Esophagus muscularis mucosa (tissue), 4 donors: ENCODE measurements at regions not wholly inside any gene's neighbourhood (a gene's known extent, or its start where the extent isn't known, plus 50 kb on each side); places are given as distances from the start of the nearest gene placed in this dataset.

Experiments
- EP300 ChIP-seq: sonication (generic); formaldehyde crosslinking; IDR thresholded peaks from one replicate; pipeline ENCODE4 v1.6.1; 2017; ENCODE audit warnings: antibody characterized with exemption
- POLR2AphosphoS5 ChIP-seq, 2 donors: sonication (generic); formaldehyde crosslinking; IDR thresholded peaks; one replicate each; pipeline ENCODE4 v1.6.1; 2017; ENCODE audit warnings: antibody characterized with exemption in 2 of 2
- TF ChIP-seq, protein P1 (sequence below), 3 experiments: fragments of 200-600 bp in 2 of 3; fragments of 450-650 bp in 1 of 3; sonication (generic) in 2 of 3; IDR thresholded peaks; one replicate each; pipeline ENCODE4 v1.5.1; 2017 to 2019; ENCODE audit warnings: antibody characterized with exemption in 3 of 3, mild to moderate bottlenecking in 2 of 3, moderate library complexity in 1 of 3

DNA sequence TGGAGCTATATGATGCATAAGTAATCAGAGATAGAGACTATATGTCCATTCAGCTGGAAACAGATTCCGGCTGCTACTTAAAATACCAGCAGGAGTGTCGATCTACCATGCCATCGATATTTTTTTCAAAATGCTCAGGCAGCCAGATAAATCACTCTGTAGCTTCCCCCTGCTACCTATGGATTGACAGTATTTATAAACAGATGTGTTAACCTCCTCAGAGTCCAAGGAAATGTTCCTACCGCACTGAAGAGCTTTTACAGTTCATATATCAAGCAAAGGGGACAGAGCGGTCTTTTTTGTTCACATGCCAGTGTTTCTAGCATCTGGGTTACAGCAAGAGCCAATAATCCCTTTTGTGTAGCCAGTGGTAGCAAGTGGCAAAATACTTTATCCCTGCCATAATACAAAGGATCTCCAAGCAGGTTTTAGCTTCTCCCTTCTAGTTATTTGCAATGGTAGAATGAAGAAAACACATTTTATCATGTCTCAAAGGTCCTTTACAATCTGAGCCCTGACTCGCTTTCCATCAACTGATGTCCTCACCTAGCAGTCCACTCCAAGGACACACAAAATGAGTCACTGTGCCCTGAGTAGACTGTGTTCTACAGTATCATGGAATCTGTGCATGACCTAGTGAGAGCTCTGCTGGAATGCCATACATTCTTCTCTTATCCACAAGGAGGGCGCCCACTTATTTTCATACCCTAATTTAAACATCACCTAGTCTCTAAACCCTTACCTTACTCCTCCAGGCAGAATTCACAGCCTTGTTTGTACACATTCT, 507.0 kb downstream of the TBL1XR1 start:
- TF ChIP-seq, protein P1, sequence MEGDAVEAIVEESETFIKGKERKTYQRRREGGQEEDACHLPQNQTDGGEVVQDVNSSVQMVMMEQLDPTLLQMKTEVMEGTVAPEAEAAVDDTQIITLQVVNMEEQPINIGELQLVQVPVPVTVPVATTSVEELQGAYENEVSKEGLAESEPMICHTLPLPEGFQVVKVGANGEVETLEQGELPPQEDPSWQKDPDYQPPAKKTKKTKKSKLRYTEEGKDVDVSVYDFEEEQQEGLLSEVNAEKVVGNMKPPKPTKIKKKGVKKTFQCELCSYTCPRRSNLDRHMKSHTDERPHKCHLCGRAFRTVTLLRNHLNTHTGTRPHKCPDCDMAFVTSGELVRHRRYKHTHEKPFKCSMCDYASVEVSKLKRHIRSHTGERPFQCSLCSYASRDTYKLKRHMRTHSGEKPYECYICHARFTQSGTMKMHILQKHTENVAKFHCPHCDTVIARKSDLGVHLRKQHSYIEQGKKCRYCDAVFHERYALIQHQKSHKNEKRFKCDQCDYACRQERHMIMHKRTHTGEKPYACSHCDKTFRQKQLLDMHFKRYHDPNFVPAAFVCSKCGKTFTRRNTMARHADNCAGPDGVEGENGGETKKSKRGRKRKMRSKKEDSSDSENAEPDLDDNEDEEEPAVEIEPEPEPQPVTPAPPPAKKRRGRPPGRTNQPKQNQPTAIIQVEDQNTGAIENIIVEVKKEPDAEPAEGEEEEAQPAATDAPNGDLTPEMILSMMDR (IDR thresholded peaks at IDR 0.05), result no peak
- TF ChIP-seq POLR2AphosphoS5 (IDR thresholded peaks at IDR 0.05), result no peak
- no peak for TF ChIP-seq EP300
